HUES64 (cell line): ENCODE measurements at regions not wholly inside any gene's neighbourhood (a gene's known extent, or its start where the extent isn't known, plus 50 kb on each side); places are given as distances from the start of the nearest gene placed in this dataset.

Experiments used
- H3K27ac ChIP-seq: 2 replicates; pipeline ENCODE4 v1.7.0; 2013; ENCODE audit warnings: low read depth, low read length, inconsistent platforms
- H3K27me3 ChIP-seq: 2 replicates; pipeline ENCODE4 v1.6.1; 2013; ENCODE audit warnings: mild to moderate bottlenecking, low read length; ENCODE audit not compliant: insufficient read depth
- H3K36me3 ChIP-seq: 2 replicates; pipeline ENCODE4 v1.6.1; 2013; ENCODE audit warnings: mild to moderate bottlenecking, low read length; ENCODE audit not compliant: insufficient read depth
- H3K4me1 ChIP-seq: 2 replicates; pipeline ENCODE4 v1.6.1; 2013; ENCODE audit warnings: mild to moderate bottlenecking, low read length, moderate library complexity; ENCODE audit not compliant: insufficient read depth
- H3K4me3 ChIP-seq: 2 replicates; pipeline ENCODE4 v1.5.1; 2013; ENCODE audit warnings: mild to moderate bottlenecking, low read length, moderate library complexity
- H3K9ac ChIP-seq: 2 replicates; pipeline ENCODE4 v1.6.1; 2013; ENCODE audit warnings: mild to moderate bottlenecking, low read depth, low read length
- H3K9me3 ChIP-seq: 2 replicates; pipeline ENCODE4 v1.6.1; 2013; ENCODE audit warnings: low read depth, low read length; ENCODE audit not compliant: insufficient read depth
- WGBS: fragments of 150-250, 120-280 bp; methylation state at CpG from one replicate; pipeline ENCODE4 v1.1.7; 2013; ENCODE audit warnings: missing lambda C conversion rate; 5-methylcytosine and 5-hydroxymethylcytosine counted together

DNA sequence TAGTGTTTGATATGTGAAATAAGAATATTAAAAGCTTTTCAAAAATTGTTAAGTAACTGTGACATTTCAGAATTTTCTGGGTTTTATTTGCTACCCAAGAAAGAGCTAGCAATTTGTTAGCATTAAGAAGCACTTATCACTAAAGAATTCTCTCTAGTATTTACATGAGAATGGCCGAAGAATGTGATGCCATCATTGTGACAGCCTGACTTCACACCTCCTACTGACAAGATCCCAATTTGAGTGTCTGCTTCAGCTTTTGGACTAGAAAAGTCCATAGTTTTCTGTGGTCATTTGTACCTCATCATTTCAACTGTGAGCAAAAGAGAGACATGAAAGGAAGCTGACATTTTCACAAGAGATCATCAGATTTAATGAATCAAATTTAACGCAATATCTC, 548.1 kb upstream of the AGTR1 start:
- H3K36me3 ChIP-seq = no peaks in the 10 kb centered on the region
- H3K27me3 ChIP-seq = no peaks in the 10 kb centered on the region
- H3K9me3 ChIP-seq = 0 out of 2 replicates have a peak, but pooled peaks cover 3% of the 10 kb centered on the region
- peak overlapping the region; percentile 54; the same call in 1 of the 2 replicates for H3K27ac ChIP-seq
- H3K9ac ChIP-seq = no peak overlapping the region
- H3K4me1 ChIP-seq = peaks cover 13% of the 10 kb centered on the region; the same call in 1 of the 2 replicates
- no peak overlapping the region for H3K4me3 ChIP-seq
- 82% methylated on average over 1 of the region's 2 CpGs for WGBS

DNA sequence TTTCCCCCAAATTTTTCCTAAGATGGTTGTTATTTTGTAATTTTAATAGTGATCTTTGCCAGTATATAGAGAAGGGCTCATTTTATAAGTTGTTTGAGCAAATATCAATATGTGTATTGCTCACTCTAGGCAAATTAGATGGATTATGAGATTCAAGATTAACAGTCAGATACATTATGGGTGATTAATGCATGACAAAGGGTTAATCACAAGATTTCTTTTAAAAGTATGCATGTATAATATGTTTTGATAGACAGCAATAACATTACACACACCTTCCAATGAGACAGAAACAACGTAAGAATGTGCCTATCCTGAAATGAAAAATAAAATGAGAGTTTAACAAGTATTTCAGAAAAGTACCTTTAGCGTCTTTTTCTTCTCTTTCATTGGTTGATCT, 547.6 kb upstream of the AGTR1 start:
- no peak overlapping the region for H3K4me3 ChIP-seq
- 88% methylated on average over 2 of the region's 2 CpGs for WGBS
- H3K27ac ChIP-seq = peak overlapping the region; percentile 54; the same call in 1 of the 2 replicates
- H3K4me1 ChIP-seq = peaks cover 13% of the 10 kb centered on the region; the same call in 1 of the 2 replicates
- no peaks in the 10 kb centered on the region for H3K36me3 ChIP-seq
- no peak overlapping the region for H3K9ac ChIP-seq
- H3K9me3 ChIP-seq = 0 out of 2 replicates have a peak, but pooled peaks cover 3% of the 10 kb centered on the region
- no peaks in the 10 kb centered on the region for H3K27me3 ChIP-seq

GRCh38 chr3:148158210-148158609, 539.5 kb upstream of the AGTR1 start:
- Histone ChIP-seq H3K27ac (no peak overlapping the region), H3K9ac (no peak overlapping the region), H3K4me3 (no peak overlapping the region), H3K9me3 (peaks cover 3% of the 10 kb centered on the region; the same call in 1 of the 2 replicates), H3K27me3 (no peaks in the 10 kb centered on the region), H3K36me3 (no peaks in the 10 kb centered on the region), H3K4me1 (no peaks in the 10 kb centered on the region)
- 80% methylated on average over 1 of the region's 3 CpGs for WGBS

GRCh38 chr3:148162132-148162531, 535.6 kb upstream of the AGTR1 start:
- no peak overlapping the region for H3K27ac ChIP-seq
- peaks cover 3% of the 10 kb centered on the region; the same call in 1 of the 2 replicates for H3K9me3 ChIP-seq
- H3K4me3 ChIP-seq = no peak overlapping the region
- H3K4me1 ChIP-seq = no peaks in the 10 kb centered on the region
- no peak overlapping the region for H3K9ac ChIP-seq
- 100% methylated on average over 2 of the region's 2 CpGs for WGBS
- H3K36me3 ChIP-seq = no peaks in the 10 kb centered on the region
- no peaks in the 10 kb centered on the region for H3K27me3 ChIP-seq

DNA sequence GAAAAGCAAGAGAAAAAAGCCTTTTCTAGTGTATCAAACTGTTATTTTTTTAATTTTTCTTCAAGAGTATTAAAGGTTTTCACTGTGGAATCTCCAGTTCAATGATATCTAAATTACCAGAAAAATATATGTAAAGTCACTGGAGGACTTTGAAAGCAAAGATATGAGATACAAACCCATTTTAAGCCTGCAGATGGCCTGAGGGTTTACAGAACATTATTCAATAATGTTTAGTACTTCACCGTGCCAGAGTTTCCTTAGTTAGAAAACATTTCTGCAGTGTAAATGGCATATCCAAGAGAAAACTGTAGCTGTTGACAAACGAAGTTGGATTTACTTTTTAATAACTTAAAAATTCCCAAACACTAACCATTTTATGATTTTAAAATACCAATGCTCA, 529.4 kb upstream of the AGTR1 start:
- no peaks in the 10 kb centered on the region for H3K9me3 ChIP-seq
- no peaks in the 10 kb centered on the region for H3K36me3 ChIP-seq
- no peaks in the 10 kb centered on the region for H3K4me1 ChIP-seq
- H3K4me3 ChIP-seq = no peak overlapping the region
- H3K27ac ChIP-seq = no peak overlapping the region
- no peaks in the 10 kb centered on the region for H3K27me3 ChIP-seq
- WGBS = 95% methylated on average over 2 of the region's 2 CpGs
- no peak overlapping the region for H3K9ac ChIP-seq

DNA sequence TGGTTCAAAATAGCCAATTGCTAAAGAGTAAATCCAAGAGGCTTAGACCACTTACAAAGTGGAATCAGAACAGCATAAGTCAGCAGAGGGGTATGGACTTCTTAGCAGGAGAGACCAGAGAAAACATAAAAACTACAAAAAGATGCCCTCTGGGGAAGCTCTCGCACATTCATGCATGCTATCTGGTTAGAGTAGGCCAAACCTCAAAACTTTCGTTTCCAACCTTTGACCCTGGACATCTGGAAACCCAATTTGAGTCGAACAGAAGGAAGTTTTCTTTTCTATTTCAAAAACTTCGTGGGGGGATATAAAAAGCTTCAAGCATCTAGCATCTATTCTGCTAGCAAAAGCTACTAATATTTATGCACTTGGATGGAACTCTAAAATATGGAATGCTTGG, 523.9 kb upstream of the AGTR1 start:
- H3K4me3 ChIP-seq = no peak overlapping the region

GRCh38 chr3:148175214-148175613, 522.5 kb upstream of the AGTR1 start:
- no peaks in the 10 kb centered on the region for H3K27me3 ChIP-seq
- H3K4me1 ChIP-seq = no peaks in the 10 kb centered on the region
- H3K27ac ChIP-seq = no peak overlapping the region
- H3K9ac ChIP-seq = no peak overlapping the region
- H3K9me3 ChIP-seq = no peaks in the 10 kb centered on the region
- H3K36me3 ChIP-seq = no peaks in the 10 kb centered on the region
- H3K4me3 ChIP-seq = no peak overlapping the region

More for the DNA sequence above, 523.9 kb upstream of the AGTR1 start:
- 89% methylated on average over 4 of the region's 4 CpGs for WGBS
- no peaks in the 10 kb centered on the region for H3K36me3 ChIP-seq
- no peaks in the 10 kb centered on the region for H3K27me3 ChIP-seq
- H3K4me1 ChIP-seq = no peaks in the 10 kb centered on the region
- no peak overlapping the region for H3K27ac ChIP-seq
- no peaks in the 10 kb centered on the region for H3K9me3 ChIP-seq
- H3K9ac ChIP-seq = no peak overlapping the region

- no peak overlapping the region for H3K9ac ChIP-seq
- H3K27me3 ChIP-seq = no peaks in the 10 kb centered on the region
- WGBS = 92% methylated on average over 2 of the region's 3 CpGs
- H3K4me3 ChIP-seq = no peak overlapping the region
- H3K36me3 ChIP-seq = no peaks in the 10 kb centered on the region
- H3K4me1 ChIP-seq = no peaks in the 10 kb centered on the region
- H3K9me3 ChIP-seq = no peaks in the 10 kb centered on the region
- no peak overlapping the region for H3K27ac ChIP-seq
Observed at GRCh38 chr3:148178503-148178902, 519.2 kb upstream of the AGTR1 start.

DNA sequence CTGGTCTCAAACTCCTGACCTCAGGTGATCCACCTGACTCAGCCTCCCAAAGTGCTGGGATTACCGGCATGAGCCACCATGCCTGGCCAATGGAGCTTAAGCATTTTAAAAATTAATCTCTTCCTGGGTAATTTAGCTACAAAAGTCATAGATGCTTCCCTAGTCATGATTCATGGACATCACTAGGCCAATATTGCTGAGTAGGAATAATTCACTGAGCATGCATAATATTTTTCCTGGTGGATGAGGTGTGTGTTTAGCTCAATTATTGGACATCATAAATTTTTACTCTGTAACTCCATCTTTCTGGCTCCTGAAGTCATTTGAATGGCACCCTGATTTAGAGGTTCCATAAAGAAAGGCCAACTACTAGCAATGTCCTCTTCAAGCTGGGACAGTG, 512.9 kb upstream of the AGTR1 start:
- H3K27me3 ChIP-seq = no peaks in the 10 kb centered on the region
- H3K4me1 ChIP-seq = no peaks in the 10 kb centered on the region
- H3K9ac ChIP-seq = no peak overlapping the region
- no peak overlapping the region for H3K27ac ChIP-seq
- no peaks in the 10 kb centered on the region for H3K9me3 ChIP-seq
- no peaks in the 10 kb centered on the region for H3K36me3 ChIP-seq
- 94% methylated on average over 1 of the region's 1 CpG for WGBS
- H3K4me3 ChIP-seq = no peak overlapping the region

GRCh38 chr3:148186881-148187280, 510.8 kb upstream of the AGTR1 start:
- Histone ChIP-seq H3K4me1 (no peaks in the 10 kb centered on the region), H3K9ac (no peak overlapping the region), H3K27ac (no peak overlapping the region), H3K4me3 (no peak overlapping the region), H3K36me3 (no peaks in the 10 kb centered on the region), H3K27me3 (no peaks in the 10 kb centered on the region), H3K9me3 (no peaks in the 10 kb centered on the region)
- WGBS = 95% methylated on average over 2 of the region's 2 CpGs

- no peaks in the 10 kb centered on the region for H3K9me3 ChIP-seq
- H3K36me3 ChIP-seq = no peaks in the 10 kb centered on the region
- H3K27ac ChIP-seq = no peak overlapping the region
- no peaks in the 10 kb centered on the region for H3K4me1 ChIP-seq
- H3K9ac ChIP-seq = no peak overlapping the region
- H3K27me3 ChIP-seq = no peaks in the 10 kb centered on the region
- no peak overlapping the region for H3K4me3 ChIP-seq
Observed at GRCh38 chr3:148187296-148187695, 510.4 kb upstream of the AGTR1 start.

GRCh38 chr3:148190441-148190990, 507.2 kb upstream of the AGTR1 start:
- H3K4me3 ChIP-seq = no peak overlapping the region
- WGBS = no CpG with 5 or more reads among the region's 1 CpG
- no peak overlapping the region for H3K9ac ChIP-seq
- H3K27me3 ChIP-seq = no peaks in the 10 kb centered on the region
- no peak overlapping the region for H3K27ac ChIP-seq
- H3K9me3 ChIP-seq = no peaks in the 10 kb centered on the region
- no peaks in the 10 kb centered on the region for H3K4me1 ChIP-seq
- H3K36me3 ChIP-seq = no peaks in the 10 kb centered on the region
